Stimulated activated CD4-positive, alpha-beta T cell treated with anti-CD3 and anti-CD28 coated beads, Interleukin-12 subunit alpha, Interleukin-12 subunit beta, amount 100 ng/mL, for 48 hours (primary cell): ENCODE measurements at regions not wholly inside any gene's neighbourhood (a gene's known extent, or its start where the extent isn't known, plus 50 kb on each side); places are given as distances from the start of the nearest gene placed in this dataset.

Experiments
- DNase-seq, 3 donors: peaks; one replicate each; pipeline ENCODE4 v3.0.0-alpha.2; 2020; ENCODE audit warnings: low read depth in 2 of 3, low spot score in 1 of 3

GRCh38 chr1:34406833-34407539, 230.3 kb downstream of the C1orf94 start:
- no peak for DNase-seq

GRCh38 chr1:34408011-34408410, 231.3 kb downstream of the C1orf94 start:
- no peak for DNase-seq

GRCh38 chr1:34409689-34410229, 233.1 kb downstream of the C1orf94 start:
- no peak for DNase-seq

GRCh38 chr1:34412598-34413370, 236.1 kb downstream of the C1orf94 start:
- no peak for DNase-seq

- DNase-seq = no peak
Measured at GRCh38 chr1:34415140-34415539, 238.4 kb downstream of the C1orf94 start.

- DNase-seq = no peak
Measured at GRCh38 chr1:34418166-34418565, 241.5 kb downstream of the C1orf94 start.

GRCh38 chr1:34419663-34420136, 243.0 kb downstream of the C1orf94 start:
- DNase-seq = no peak

- no peak for DNase-seq
Measured at GRCh38 chr1:34425046-34425445, 248.3 kb downstream of the C1orf94 start.

- no peak for DNase-seq
Measured at GRCh38 chr1:34425785-34426184, 249.1 kb downstream of the C1orf94 start.

GRCh38 chr1:34426325-34426896, 249.7 kb downstream of the C1orf94 start:
- no peak for DNase-seq

GRCh38 chr1:34427170-34427569, 250.5 kb downstream of the C1orf94 start:
- no peak for DNase-seq

GRCh38 chr1:34433099-34433498, 256.4 kb downstream of the C1orf94 start:
- no peak for DNase-seq

GRCh38 chr1:34436836-34437235, 260.1 kb downstream of the C1orf94 start:
- DNase-seq = no peak

- no peak for DNase-seq
Measured at GRCh38 chr1:34441259-34442069, 264.8 kb downstream of the C1orf94 start.

- DNase-seq = no peak
Measured at GRCh38 chr1:34444516-34444915, 267.8 kb downstream of the C1orf94 start.

- DNase-seq = no peak
Measured at GRCh38 chr1:34450325-34450724, 273.6 kb downstream of the C1orf94 start.

GRCh38 chr1:34452451-34452850, 275.7 kb downstream of the C1orf94 start:
- DNase-seq = no peak

GRCh38 chr1:34455121-34455520, 278.4 kb downstream of the C1orf94 start:
- DNase-seq = no peak

GRCh38 chr1:34460193-34460592, 283.5 kb downstream of the C1orf94 start:
- peak; percentile 7 to 52 (median 34) for DNase-seq

- no peak for DNase-seq
Measured at GRCh38 chr1:34470401-34470800, 284.4 kb upstream of the GJB5 start.

- no peak for DNase-seq
Measured at GRCh38 chr1:34474566-34474965, 280.3 kb upstream of the GJB5 start.
